ENCODE measurements at regions not wholly inside any gene's neighbourhood (a gene's known extent, or its start where the extent isn't known, plus 50 kb on each side); places are given as distances from the start of the nearest gene placed in this dataset.

DNA sequence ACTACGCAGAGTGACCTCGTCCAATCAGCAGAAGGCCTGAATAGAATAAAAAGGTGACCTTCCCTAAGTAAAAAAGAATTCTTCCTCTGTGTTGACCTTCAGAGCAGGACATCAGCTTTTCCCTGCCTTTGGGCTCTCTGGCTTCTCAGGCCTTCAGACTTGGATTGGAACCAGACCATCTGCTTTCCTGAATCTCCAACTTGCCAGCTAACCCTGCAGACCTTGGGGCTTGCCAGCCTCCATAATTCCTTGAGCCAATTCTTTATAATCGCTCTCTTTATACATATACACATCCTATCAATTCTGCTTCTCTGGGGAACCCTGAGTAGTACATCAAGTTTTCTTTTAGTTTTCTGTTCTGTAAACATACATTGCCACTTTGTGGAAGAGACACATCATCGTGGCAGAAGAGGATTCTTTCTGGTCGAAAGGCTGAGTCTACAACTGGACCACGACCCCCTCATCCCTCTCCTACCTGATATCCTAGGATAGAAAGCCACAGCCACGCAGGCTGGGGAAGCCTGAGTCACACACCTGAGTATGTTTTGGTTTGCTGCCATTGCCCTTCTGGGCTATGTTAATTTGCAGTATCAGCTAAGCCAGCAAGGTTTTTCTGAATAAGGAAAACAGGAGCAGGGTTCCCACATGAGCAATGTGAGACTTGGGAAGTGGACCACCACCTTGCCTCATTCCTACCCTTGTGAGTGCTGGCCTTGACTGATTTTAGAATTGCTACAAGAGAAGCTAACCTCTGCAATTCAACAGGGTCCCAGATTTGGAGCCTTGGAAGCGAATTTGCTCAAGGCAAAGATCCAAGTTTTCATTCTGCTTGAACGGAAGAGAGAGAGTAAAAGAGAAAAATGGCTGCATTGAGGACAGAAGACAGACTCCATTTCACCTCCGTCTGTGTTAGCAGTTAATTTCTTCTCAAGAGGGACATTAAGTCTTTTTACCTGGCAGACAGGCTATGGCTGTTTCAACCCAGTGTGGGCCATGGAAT, 445.2 kb upstream of the FZD8 start:
- Histone ChIP-seq H2BK5ac (ENCODE audit: low read depth, low read length) (no peak overlapping the region), H3K56ac (replicated peaks; ENCODE audit: insufficient read length, low read depth, low read length) (no peak overlapping the region), H3K79me1 (ENCODE audit: low read depth, low read length) (no peaks in the 10 kb centered on the region), H4K8ac (ENCODE audit: extremely low read depth, insufficient read depth, low read length) (no peak overlapping the region), H3K4me2 (ENCODE audit: insufficient read depth in 1 of 2, low read depth in 2 of 2, low read length in 2 of 2) (no peak overlapping the region), H2AFZ (ENCODE audit: low read length) (no peak overlapping the region), H3K4ac (replicated peaks; ENCODE audit: insufficient read length, low read depth, low read length) (no peak overlapping the region), H3K14ac (ENCODE audit: insufficient read length) (no peak overlapping the region), H3K27me3 (replicated peaks in 1 of 4; ENCODE audit: control insufficient read depth in 3 of 4, extremely low read depth in 1 of 4, insufficient read depth in 3 of 4, low read length in 3 of 4) (no peaks in the 10 kb centered on the region), H2BK15ac (ENCODE audit: low read length) (no peak overlapping the region), H3K9me3 (ENCODE audit: insufficient read depth in 2 of 2, low read depth in 1 of 2, low read length in 1 of 2) (no peaks in the 10 kb centered on the region), H3K4me3 (ENCODE audit: extremely low read depth in 1 of 4, insufficient read depth in 2 of 4, low read depth in 3 of 4, low read length in 4 of 4) (no peak overlapping the region), H3K23me2 (ENCODE audit: low read depth, low read length) (no peaks in the 10 kb centered on the region; the same call in 1 of the 2 replicates), H4K20me1 (replicated peaks in 1 of 2; ENCODE audit: control insufficient read depth in 1 of 2, insufficient read depth in 2 of 2, low read length in 2 of 2) (no peaks in the 10 kb centered on the region), H2AK5ac (ENCODE audit: low read depth, low read length) (no peak overlapping the region), H3K9ac (replicated peaks in 1 of 4; ENCODE audit: extremely low read depth in 1 of 4, low read depth in 3 of 4, low read length in 3 of 4) (no peak overlapping the region), H3K23ac (ENCODE audit: insufficient read length) (no peak overlapping the region), H3K36me3 (ENCODE audit: control insufficient read depth in 2 of 4, insufficient read depth in 4 of 4, low read length in 3 of 4) (no peaks in the 10 kb centered on the region), H3K18ac (ENCODE audit: extremely low read depth, low read length) (no peak overlapping the region), H2BK120ac (replicated peaks; ENCODE audit: low read depth, low read length) (no peak overlapping the region), H3K79me2 (ENCODE audit: control insufficient read depth in 1 of 2, insufficient read depth in 2 of 2, low read length in 2 of 2) (no peaks in the 10 kb centered on the region), H4K5ac (ENCODE audit: insufficient read length, low read depth, low read length) (no peak overlapping the region), H3K27ac (ENCODE audit: low read depth, low read length) (no peak overlapping the region), H2BK12ac (ENCODE audit: low read depth, low read length) (no peak overlapping the region), H4K91ac (replicated peaks; ENCODE audit: insufficient read length, low read length) (no peak overlapping the region), H3K4me1 (replicated peaks in 1 of 4; ENCODE audit: control insufficient read depth in 3 of 4, insufficient read depth in 4 of 4, low read length in 3 of 4) (no peaks in the 10 kb centered on the region), H2BK20ac (ENCODE audit: low read length) (no peak overlapping the region)
- WGBS, 2 experiments (ENCODE audit: extremely low coverage in 1 of 2, insufficient coverage in 1 of 2, insufficient read length in 1 of 2, insufficient replicate concordance in 2 of 2, low coverage in 1 of 2, low lambda C conversion rate in 2 of 2, missing lambda C conversion rate in 1 of 2) = 89% methylated on average over 10 of the region's 10 CpGs; no CpG with 5 or more reads in 1 of the 2 experiments
- ChIA-PET POLR2A (ENCODE audit: partially characterized antibody) (no interaction called here), CTCF (ENCODE audit: partially characterized antibody) (no interaction called here)
- FAIRE-seq (no peak), DNase-seq (ENCODE audit: low read depth in 1 of 2, low spot score in 2 of 2) (no peak)
- TF ChIP-seq YY1 (IDR thresholded peaks at IDR 0.05; ENCODE audit: low read depth, low read length) (no peak), CHD2 (IDR thresholded peaks at IDR 0.05; ENCODE audit: low read length) (no peak), ZNF274 (IDR thresholded peaks at IDR 0.05; ENCODE audit: borderline replicate concordance, extremely low read depth, low read length) (no peak), POLR2AphosphoS5 (IDR thresholded peaks at IDR 0.05; ENCODE audit: low read depth, low read length) (no peak), TAF7 (optimal IDR thresholded peaks at IDR 0.05; ENCODE audit: borderline replicate concordance, low read depth, low read length) (no peak), NRF1 (IDR thresholded peaks at IDR 0.05; ENCODE audit: low read depth, low read length) (no peak), GTF2F1 (IDR thresholded peaks at IDR 0.05; ENCODE audit: borderline replicate concordance, low read depth, low read length) (no peak), KDM5A (IDR thresholded peaks at IDR 0.05; ENCODE audit: low read length) (no peak), TCF12 (IDR thresholded peaks at IDR 0.05; ENCODE audit: low read depth, low read length) (no peak), RFX5 (IDR thresholded peaks at IDR 0.05; ENCODE audit: borderline replicate concordance, low read depth, low read length) (no peak)
- TF ChIP-seq, protein P1, sequence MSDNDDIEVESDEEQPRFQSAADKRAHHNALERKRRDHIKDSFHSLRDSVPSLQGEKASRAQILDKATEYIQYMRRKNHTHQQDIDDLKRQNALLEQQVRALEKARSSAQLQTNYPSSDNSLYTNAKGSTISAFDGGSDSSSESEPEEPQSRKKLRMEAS (IDR thresholded peaks at IDR 0.05) = no peak
